ENCODE measurements at regions not wholly inside any gene's neighbourhood (a gene's known extent, or its start where the extent isn't known, plus 50 kb on each side); places are given as distances from the start of the nearest gene placed in this dataset.

DNA sequence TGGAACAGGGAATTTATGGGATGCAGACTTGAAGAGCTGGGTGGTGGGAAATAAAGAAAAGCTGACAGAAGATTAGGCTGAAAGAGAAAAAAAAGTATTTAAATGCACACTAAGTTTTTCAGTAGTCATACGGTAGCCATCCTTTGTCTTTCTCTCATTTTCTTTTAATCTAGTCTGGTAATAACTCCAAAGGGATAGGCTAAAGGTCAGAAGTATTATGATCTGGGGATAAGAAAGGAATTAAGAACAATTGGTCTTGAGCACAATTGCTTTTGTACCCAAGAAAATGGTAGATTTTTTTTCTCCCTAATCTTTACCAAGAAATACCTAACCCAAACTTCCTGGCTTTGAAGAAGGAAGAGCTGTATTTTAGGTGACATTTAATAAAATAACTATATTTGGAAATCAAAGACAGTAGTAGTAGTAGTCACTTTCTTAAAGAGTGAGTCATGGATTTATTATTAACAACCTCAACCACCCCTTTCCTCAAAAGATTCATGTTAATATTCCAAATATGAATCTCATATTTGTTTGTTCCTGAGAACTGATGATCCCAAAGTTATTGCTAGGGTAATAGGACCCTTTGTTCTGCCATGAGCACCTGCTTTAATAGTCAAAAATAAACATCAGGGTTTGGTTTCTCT lies 120.2 kb upstream of the ODAD2 start:
- TF ChIP-seq, protein P1, sequence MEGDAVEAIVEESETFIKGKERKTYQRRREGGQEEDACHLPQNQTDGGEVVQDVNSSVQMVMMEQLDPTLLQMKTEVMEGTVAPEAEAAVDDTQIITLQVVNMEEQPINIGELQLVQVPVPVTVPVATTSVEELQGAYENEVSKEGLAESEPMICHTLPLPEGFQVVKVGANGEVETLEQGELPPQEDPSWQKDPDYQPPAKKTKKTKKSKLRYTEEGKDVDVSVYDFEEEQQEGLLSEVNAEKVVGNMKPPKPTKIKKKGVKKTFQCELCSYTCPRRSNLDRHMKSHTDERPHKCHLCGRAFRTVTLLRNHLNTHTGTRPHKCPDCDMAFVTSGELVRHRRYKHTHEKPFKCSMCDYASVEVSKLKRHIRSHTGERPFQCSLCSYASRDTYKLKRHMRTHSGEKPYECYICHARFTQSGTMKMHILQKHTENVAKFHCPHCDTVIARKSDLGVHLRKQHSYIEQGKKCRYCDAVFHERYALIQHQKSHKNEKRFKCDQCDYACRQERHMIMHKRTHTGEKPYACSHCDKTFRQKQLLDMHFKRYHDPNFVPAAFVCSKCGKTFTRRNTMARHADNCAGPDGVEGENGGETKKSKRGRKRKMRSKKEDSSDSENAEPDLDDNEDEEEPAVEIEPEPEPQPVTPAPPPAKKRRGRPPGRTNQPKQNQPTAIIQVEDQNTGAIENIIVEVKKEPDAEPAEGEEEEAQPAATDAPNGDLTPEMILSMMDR (IDR thresholded peaks at IDR 0.05), result no peak
- no peak for TF ChIP-seq POLR2A (IDR thresholded peaks at IDR 0.05)

All from upper lobe of left lung (tissue), 4 donors.